ENCODE measurements at regions not wholly inside any gene's neighbourhood (a gene's known extent, or its start where the extent isn't known, plus 50 kb on each side); places are given as distances from the start of the nearest gene placed in this dataset.

GRCh38 chr6:132067286-132067685 lies 116.1 kb upstream of the CCN2 start:
- H3K9me3 ChIP-seq (ENCODE audit: control extremely low read depth in 1 of 3, control insufficient read depth in 2 of 3, insufficient read depth in 1 of 3, low read length in 2 of 3): no peaks in the 10 kb centered on the region
- no peaks in the 10 kb centered on the region for H4K20me1 ChIP-seq (ENCODE audit: control insufficient read depth, insufficient read depth, low read length, poor library complexity, severe bottlenecking)
- Mint-ChIP-seq H3K9me3 (ENCODE audit: insufficient read depth) (no peaks in the 10 kb centered on the region), H3K27ac (no peak overlapping the region), H3K27me3 (no peaks in the 10 kb centered on the region), H3K4me3 (no peak overlapping the region), H3K4me1 (peaks cover 9% of the 10 kb centered on the region)
- no peak overlapping the region for H3K4me3 ChIP-seq (ENCODE audit: control extremely low read depth in 1 of 5, extremely low read depth in 1 of 5, insufficient read depth in 1 of 5, low read depth in 2 of 5, low read length in 4 of 5)
- no peaks in the 10 kb centered on the region for H3K79me2 ChIP-seq (ENCODE audit: control insufficient read depth, insufficient read depth, low read length)
- H3K27ac ChIP-seq (ENCODE audit: low read length in 2 of 2): no peak overlapping the region
- no peak for ATAC-seq (ENCODE audit: low read depth)
- no peak for DNase-seq
- H3K4me1 ChIP-seq (ENCODE audit: control insufficient read depth in 2 of 2, insufficient read depth in 2 of 2, low read length in 2 of 2): no peaks in the 10 kb centered on the region
- intact Hi-C loops (cut with micrococcal nuclease): no loop called here
- no peak overlapping the region for H3K9ac ChIP-seq (ENCODE audit: low read length)
- ChIA-PET CTCF (no interaction called here), POLR2A (no interaction called here)
- TF ChIP-seq CTCF (IDR thresholded peaks at IDR 0.05): no peak
- TF ChIP-seq EZH2 (IDR thresholded peaks at IDR 0.05; ENCODE audit: borderline replicate concordance, insufficient read depth, low read depth, low read length, poor library complexity, severe bottlenecking): no peak
- peak overlapping the region; percentile 20 for H2AFZ ChIP-seq (ENCODE audit: insufficient read depth, low read depth, low read length, poor library complexity, severe bottlenecking)
- H3K27me3 ChIP-seq (replicated peaks in 1 of 4; ENCODE audit: control extremely low read depth in 1 of 4, control insufficient read depth in 3 of 4, insufficient read depth in 4 of 4, low read length in 3 of 4): no peaks in the 10 kb centered on the region
- H3K36me3 ChIP-seq (replicated peaks in 1 of 2; ENCODE audit: control extremely low read depth in 1 of 2, control insufficient read depth in 1 of 2, extremely low read depth in 1 of 2, insufficient read depth in 2 of 2, low read length in 1 of 2): no peaks in the 10 kb centered on the region
- WGBS (ENCODE audit: insufficient coverage): 0% methylated on average over 1 of the region's 4 CpGs
- no peak overlapping the region for H3K4me2 ChIP-seq (replicated peaks; ENCODE audit: low read depth, low read length, poor library complexity, severe bottlenecking)

- Histone ChIP-seq H2AFZ (ENCODE audit: insufficient read depth, low read depth, low read length, poor library complexity, severe bottlenecking) (no peak overlapping the region), H3K4me1 (ENCODE audit: control insufficient read depth in 2 of 2, insufficient read depth in 2 of 2, low read length in 2 of 2) (no peaks in the 10 kb centered on the region), H3K27ac (ENCODE audit: low read length in 2 of 2) (no peak overlapping the region), H3K27me3 (replicated peaks in 1 of 4; ENCODE audit: control extremely low read depth in 1 of 4, control insufficient read depth in 3 of 4, insufficient read depth in 4 of 4, low read length in 3 of 4) (no peaks in the 10 kb centered on the region), H3K9ac (ENCODE audit: low read length) (no peak overlapping the region), H4K20me1 (ENCODE audit: control insufficient read depth, insufficient read depth, low read length, poor library complexity, severe bottlenecking) (no peaks in the 10 kb centered on the region), H3K9me3 (ENCODE audit: control extremely low read depth in 1 of 3, control insufficient read depth in 2 of 3, insufficient read depth in 1 of 3, low read length in 2 of 3) (no peaks in the 10 kb centered on the region), H3K79me2 (ENCODE audit: control insufficient read depth, insufficient read depth, low read length) (no peaks in the 10 kb centered on the region), H3K4me2 (replicated peaks; ENCODE audit: low read depth, low read length, poor library complexity, severe bottlenecking) (no peak overlapping the region), H3K4me3 (ENCODE audit: control extremely low read depth in 1 of 5, extremely low read depth in 1 of 5, insufficient read depth in 1 of 5, low read depth in 2 of 5, low read length in 4 of 5) (no peak overlapping the region), H3K36me3 (replicated peaks in 1 of 2; ENCODE audit: control extremely low read depth in 1 of 2, control insufficient read depth in 1 of 2, extremely low read depth in 1 of 2, insufficient read depth in 2 of 2, low read length in 1 of 2) (no peaks in the 10 kb centered on the region)
- H3K4me3 Mint-ChIP-seq: no peak overlapping the region
- H3K27me3 Mint-ChIP-seq: no peaks in the 10 kb centered on the region
- DNase-seq: no peak
- TF ChIP-seq EZH2 (IDR thresholded peaks at IDR 0.05; ENCODE audit: borderline replicate concordance, insufficient read depth, low read depth, low read length, poor library complexity, severe bottlenecking) (no peak), CTCF (IDR thresholded peaks at IDR 0.05) (no peak)
- WGBS (ENCODE audit: insufficient coverage): 88% methylated on average over 1 of the region's 2 CpGs
- no peak for ATAC-seq (ENCODE audit: low read depth)
- CTCF ChIA-PET: no interaction called here
- no peaks in the 10 kb centered on the region for H3K9me3 Mint-ChIP-seq (ENCODE audit: insufficient read depth)
- intact Hi-C loops (cut with micrococcal nuclease): no loop called here
- POLR2A ChIA-PET: no interaction called here
- no peak overlapping the region for H3K27ac Mint-ChIP-seq
- peaks cover 9% of the 10 kb centered on the region for H3K4me1 Mint-ChIP-seq
These were observed 114.4 kb upstream of the CCN2 start for GRCh38 chr6:132065556-132065955.

Data from B cell (primary cell).